Stimulated activated CD4-positive, alpha-beta T cell treated with anti-CD3 and anti-CD28 coated beads, Interleukin-4, amount 100 ng/mL, for 1 hour (primary cell): ENCODE measurements at regions not wholly inside any gene's neighbourhood (a gene's known extent, or its start where the extent isn't known, plus 50 kb on each side); places are given as distances from the start of the nearest gene placed in this dataset.
"Not testable (repeated sequence)": the region's sequence is repeated elsewhere in the genome, so short reads cannot be mapped to it uniquely, and the experiment has no call there.

Experiments
- DNase-seq: peaks from one replicate; pipeline ENCODE4 v3.0.0-alpha.2; 2020

GRCh38 chr6:4346659-4347333 is 211.4 kb upstream of the ECI2 start:
- no peak for DNase-seq

- DNase-seq, result no peak
Measured at GRCh38 chr6:4345543-4345942, 210.2 kb upstream of the ECI2 start.

GRCh38 chr6:4344317-4344899 is 209.0 kb upstream of the ECI2 start:
- no peak for DNase-seq

GRCh38 chr6:4342407-4343137 is 207.2 kb upstream of the ECI2 start:
- DNase-seq, result no peak

DNA sequence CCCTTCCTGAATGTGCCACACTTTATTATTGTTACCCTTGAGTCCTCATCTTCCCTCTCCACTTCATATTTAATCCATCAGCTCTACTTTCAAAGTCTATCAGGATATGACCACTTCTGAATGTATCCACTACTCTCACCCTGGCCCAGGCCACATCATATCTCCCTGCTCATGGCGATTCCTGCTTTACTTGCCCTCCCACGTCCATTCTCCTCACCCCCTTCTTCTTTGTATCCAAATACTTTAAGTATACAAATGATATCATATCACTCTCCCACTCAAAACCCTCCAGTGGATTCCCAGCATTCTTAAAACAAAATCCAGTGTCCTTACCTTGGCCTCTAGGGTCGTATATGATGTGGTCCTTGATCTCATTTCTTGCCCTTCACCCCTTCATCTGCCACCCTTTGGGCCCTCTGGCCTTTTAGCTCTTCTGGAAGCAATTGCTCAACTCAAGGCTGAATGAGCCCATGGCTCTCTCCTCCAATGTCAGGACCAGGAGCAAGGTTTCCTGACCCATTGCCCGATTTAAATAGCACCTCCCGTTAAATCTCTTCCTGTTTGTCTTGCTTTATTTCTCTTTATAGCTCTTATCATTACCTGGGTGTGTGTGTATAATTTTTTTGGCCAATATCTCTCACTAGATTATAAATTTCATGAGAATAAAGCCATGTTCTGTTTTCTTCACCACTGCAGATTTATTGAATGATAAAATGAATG is 205.9 kb upstream of the ECI2 start:
- DNase-seq, result no peak

DNA sequence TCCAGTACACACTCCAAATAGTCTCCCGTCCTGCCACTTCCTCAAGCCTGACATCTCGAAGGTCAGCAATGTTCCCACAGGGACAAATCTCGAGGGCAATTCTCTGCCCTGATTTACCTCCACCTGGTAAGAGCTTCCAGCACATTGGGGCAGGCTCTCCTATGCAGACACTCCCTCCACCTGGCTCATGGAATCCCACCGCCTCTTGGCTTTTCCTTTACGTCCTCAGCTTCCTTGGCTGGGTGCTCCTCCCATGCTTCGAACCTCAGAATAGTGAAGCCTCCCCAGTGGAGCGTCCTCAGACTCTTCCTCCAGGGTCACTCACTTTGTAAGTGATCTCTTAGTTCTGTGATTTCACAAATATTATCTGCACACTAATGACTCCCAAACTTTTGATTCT is 205.2 kb upstream of the ECI2 start:
- DNase-seq, result no peak

DNA sequence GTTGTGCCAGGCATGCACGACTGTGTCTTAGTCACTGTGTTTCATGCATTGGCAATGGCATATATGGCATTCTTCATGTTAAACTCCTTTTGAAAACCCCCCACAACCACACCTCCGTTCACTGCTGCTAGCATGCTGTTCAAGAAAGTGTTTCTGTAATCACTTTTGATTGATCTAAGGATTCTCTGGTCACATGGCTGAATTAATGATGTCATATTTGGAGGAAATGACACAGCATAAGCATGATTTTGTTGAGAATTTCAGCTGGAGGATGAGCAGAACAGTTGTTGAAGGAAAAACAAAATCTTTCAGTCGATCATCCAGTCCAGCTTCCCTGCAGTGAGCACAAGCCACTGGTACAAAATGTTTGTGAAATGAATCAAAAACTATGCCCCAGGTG is 203.5 kb upstream of the ECI2 start:
- no peak for DNase-seq

- no peak for DNase-seq
Measured at GRCh38 chr6:4336778-4337442, 201.5 kb upstream of the ECI2 start.

GRCh38 chr6:4336084-4336483 is 200.7 kb upstream of the ECI2 start:
- DNase-seq, result no peak

DNA sequence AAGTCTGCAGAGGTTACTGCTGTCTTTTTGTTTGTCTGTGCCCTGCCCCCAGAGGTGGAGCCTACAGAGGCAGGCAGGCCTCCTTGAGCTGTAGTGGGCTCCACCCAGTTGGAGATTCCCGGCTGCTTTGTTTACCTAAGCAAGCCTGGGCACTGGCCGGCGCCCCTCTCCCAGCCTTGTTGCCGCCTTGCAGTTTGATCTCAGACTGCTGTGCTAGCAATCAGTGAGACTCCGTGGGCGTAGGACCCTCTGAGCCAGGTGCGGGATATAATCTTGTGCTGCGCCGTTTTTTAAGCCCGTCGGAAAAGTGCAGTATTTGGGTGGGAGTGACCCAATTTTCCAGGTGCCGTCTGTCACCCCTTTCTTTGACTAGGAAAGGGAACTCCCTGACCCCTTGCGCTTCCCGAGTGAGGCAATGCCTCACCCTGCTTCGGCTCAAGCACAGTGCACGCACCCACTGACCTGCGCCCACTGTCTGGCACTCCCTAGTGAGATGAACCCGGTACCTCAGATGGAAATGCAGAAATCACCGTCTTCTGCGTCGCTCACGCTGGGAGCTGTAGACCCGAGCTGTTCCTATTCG is 198.9 kb upstream of the ECI2 start:
- not testable (repeated sequence) for DNase-seq

DNA sequence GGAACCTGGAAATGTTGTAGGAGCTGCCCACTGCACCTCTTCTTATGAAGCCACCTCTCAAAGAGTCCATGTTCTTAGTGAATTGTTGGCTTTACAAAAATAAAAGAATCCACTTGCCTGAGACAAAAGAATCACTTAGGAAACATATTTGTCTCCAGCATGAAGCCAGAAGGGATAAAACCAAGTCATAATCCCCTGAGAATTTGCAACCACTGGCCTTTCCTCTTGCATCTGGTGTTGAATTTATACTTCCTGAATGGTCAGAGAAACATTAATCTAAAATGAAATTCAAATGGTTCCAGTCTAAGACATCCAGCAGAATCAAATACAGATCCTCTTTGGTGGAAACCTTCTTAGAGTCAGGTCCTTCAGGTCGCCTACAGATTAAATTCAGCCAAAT is 192.5 kb upstream of the ECI2 start:
- DNase-seq, result no peak

- no peak for DNase-seq
Measured at GRCh38 chr6:4324746-4325145, 189.4 kb upstream of the ECI2 start.

- no peak for DNase-seq
Measured at GRCh38 chr6:4323322-4323721, 187.9 kb upstream of the ECI2 start.

DNA sequence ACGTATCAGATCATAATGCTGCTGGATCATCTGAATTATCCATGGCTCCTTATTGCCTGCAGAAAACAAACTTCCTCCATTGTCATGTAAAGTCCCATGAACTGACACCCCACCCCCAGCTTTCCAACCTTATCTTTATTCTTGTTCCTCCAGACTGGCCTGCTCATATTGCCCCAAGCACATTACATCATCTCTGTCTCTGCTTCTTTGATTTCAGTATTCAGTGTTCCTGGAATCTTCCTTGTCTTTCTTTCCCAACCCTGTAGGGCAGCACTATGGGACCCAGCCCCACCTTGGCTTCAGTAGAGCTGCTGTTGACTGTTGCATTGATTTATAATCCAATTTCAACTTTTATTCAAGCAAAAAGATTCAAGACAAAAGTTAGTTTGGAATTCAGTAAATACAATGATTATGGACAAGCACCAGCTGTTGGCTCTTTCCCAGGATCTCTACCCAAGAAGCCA is 187.5 kb upstream of the ECI2 start:
- no peak for DNase-seq

DNA sequence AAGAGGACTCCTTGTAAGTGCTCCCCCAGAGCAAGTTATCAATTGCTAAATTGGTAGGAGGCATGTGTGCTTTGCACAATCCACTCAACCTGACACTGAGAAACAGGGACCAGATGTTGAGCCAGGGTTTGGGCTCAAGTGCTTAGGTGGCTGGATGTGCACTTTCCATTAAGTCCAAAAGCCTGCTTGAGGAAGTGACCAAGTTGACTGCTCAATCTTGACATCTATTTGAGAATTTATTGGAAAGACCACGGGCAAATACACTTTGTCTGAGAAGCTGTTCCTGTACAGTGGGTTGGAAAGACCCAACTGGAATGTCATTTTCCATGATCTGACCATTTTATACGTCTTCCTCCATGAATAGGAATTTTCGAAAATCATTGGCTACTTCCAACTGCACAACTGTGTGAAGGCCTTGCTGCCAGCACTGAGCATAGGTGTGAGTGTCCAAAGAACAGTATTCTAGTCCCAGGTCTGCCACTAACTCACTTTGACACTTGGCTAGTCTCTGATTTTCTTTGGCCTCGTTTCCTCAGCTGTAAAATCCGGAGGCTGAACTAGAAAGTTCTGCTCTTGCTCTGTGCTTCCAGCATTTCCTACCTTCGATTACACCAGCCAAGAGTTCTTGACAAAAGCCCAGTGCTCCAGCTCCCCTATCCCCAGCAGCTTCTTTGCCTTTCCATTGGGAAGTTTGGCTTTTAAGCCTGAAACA is 186.9 kb upstream of the ECI2 start:
- no peak for DNase-seq

DNA sequence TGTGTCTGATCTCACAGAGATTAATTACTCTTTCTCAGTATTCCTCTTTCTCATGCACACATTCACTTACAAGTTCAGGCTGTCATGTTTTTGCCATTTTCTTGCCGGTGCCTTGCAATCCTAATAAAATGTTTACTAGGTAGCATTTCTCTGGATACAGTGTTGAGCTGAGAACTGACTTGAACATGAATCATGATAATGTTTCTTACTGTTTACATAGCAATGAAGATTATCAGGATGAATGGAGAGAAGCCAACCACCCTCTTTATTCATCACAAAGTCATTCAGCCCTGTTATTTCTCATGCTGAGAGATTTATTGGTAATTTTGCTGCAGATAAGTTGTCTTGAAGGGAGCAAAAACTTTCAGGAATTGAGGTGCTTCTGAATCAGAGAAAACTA is 185.5 kb upstream of the ECI2 start:
- DNase-seq, result no peak

GRCh38 chr6:4319981-4320683 is 184.8 kb upstream of the ECI2 start:
- no peak for DNase-seq

- no peak for DNase-seq
Measured at GRCh38 chr6:4318321-4318720, 182.9 kb upstream of the ECI2 start.

DNA sequence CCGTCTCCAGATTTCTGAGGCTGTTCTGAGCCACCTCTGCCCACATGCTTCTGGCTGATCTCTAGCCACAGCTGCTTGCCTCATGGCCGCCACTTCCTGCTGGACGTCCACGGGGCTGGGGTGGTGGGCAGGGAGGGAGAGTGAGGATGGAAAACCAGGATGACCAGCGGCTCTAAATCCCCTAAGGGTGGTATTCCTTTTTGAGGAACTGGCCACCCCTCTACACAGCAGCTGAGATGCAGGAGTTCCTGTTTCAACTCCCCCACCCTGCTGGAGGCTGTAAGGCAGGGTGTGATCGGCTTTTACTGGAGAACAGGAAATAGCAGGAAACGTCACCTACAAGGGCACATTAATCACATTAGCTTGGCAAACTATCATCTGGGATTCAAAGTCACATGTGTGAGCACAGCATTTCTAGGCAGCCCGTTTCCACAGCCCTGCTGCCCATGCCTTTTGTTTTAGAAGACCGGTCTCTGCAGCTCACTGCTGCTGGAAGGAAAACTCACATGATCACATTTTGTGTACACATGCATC is 181.6 kb upstream of the ECI2 start:
- no peak for DNase-seq

DNA sequence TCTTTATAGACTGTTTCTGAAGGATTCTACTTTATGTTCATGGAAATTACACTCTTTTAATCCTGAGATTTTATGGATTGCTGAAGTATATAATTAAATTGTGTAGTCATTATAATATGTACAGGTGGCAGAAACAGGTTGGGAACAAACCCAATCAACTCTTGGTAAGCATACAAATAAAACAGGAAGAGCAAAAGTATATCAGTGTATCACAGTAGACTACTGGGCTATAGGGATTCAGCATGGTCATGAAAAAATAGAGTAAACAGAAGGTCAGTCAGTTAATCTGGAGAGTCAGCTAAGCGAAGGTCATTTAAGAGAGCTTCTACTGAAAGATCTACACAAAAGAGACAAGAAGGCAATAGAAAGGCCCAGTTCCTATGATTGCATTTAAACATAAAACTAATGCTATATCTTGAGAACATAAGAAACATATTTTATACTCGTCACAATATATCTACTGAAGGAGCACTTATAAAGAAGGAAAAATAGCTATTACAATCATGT is 178.9 kb upstream of the ECI2 start:
- DNase-seq, result no peak
